GM12873 (cell line): ENCODE measurements at regions not wholly inside any gene's neighbourhood (a gene's known extent, or its start where the extent isn't known, plus 50 kb on each side); places are given as distances from the start of the nearest gene placed in this dataset.

ENCODE experiments used
- CTCF ChIP-seq: IDR thresholded peaks from 2 replicates; pipeline ENCODE4 v1.5.1; 2012; ENCODE audit warnings: low read depth, mild to moderate bottlenecking, moderate library complexity, low read length, control low read depth; ENCODE audit not compliant: insufficient read depth; ENCODE audit errors: missing control alignments

GRCh38 chr14:101230851-101231550 is 327.5 kb upstream of the RTL1 start:
- TF ChIP-seq CTCF = no peak

GRCh38 chr14:101231828-101232227 is 328.3 kb upstream of the RTL1 start:
- no peak for TF ChIP-seq CTCF

- TF ChIP-seq CTCF = no peak
These were observed 328.8 kb upstream of the DIO3 start for GRCh38 chr14:101232340-101233020.

- no peak for TF ChIP-seq CTCF
These were observed 328.3 kb upstream of the DIO3 start for GRCh38 chr14:101233021-101233366.

DNA sequence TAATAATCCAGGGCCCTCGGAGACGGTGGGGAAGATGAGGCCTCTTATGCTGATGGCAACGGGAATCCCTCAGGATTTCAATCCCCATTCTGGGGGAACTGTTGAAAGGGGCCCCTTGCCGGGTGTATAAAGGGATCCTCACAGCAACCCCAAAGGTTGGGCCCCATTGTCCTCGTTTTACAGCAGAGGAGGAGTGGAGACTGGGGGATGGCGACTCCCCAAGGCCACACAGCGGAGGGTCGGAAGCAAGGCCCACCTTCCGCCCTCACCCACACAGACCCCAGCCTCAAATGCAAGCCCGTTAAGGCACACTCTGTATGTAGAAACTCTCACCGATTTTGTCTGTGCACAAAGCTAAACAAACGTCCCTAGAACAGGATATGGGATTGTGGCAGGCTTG is 327.9 kb upstream of the DIO3 start:
- TF ChIP-seq CTCF = no peak

- no peak for TF ChIP-seq CTCF
These were observed 327.5 kb upstream of the DIO3 start for GRCh38 chr14:101233808-101234207.

DNA sequence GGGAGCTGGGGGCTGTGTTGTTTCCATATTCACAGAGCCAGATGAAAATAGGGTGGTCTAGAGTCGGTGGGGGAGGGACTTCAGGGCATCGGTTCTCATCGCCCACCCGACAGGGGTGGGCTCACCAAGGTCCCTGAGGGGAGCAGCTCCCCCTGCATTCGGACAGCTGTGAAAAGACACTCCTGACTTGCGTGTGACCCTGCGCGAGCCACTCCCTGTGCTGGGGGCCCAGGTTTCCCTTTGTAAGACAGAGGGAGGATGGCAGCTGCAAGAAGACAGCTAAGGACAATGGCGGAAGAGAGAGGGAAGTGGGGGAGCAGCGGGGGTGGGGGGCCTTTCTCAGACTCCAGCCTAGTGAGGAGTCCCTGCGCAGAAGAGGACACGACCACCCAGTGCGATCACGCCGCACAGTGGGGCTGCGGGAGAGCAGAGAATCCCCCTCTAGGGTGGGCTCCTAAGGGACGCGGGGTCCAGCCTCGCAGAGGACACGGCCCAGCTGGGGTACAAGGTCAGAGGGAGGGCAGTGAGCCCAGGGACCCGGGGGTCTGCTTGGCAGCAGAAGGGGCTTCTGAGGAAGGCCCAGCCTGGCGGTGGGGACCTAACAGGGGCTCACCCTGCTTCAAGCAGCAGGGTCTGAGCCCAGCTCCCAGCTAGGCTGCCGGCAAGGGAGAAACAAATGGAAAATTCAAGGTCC is 326.9 kb upstream of the DIO3 start:
- TF ChIP-seq CTCF = no peak
